T-helper 2 cell treated with Interferon-gamma antibody and Interleukin-4, amounts not matched to agents 5 μg/mL and 100 μg/mL, for 36 hours (primary cell): ENCODE measurements at regions not wholly inside any gene's neighbourhood (a gene's known extent, or its start where the extent isn't known, plus 50 kb on each side); places are given as distances from the start of the nearest gene placed in this dataset.

Experiments
- DNase-seq: peaks from one replicate; pipeline ENCODE4 v3.0.0; 2021; ENCODE audit warnings: low spot score
- H3K27ac Mint-ChIP-seq: one replicate; pipeline ENCODE4 v1.8.0; 2021; ENCODE audit warnings: mild to moderate bottlenecking, mixed read lengths
- H3K27me3 Mint-ChIP-seq: one replicate; pipeline ENCODE4 v1.8.0; 2021; ENCODE audit warnings: low read depth, mixed read lengths
- H3K36me3 Mint-ChIP-seq: one replicate; pipeline ENCODE4 v1.8.0; 2021; ENCODE audit warnings: low read depth, mixed read lengths
- H3K4me1 Mint-ChIP-seq: one replicate; pipeline ENCODE4 v1.8.0; 2021; ENCODE audit warnings: low read depth, mixed read lengths
- H3K4me3 Mint-ChIP-seq: one replicate; pipeline ENCODE4 v1.8.0; 2022; ENCODE audit warnings: mild to moderate bottlenecking, moderate library complexity, mixed read lengths
- H3K9me3 Mint-ChIP-seq: one replicate; pipeline ENCODE4 v1.8.0; 2021; ENCODE audit warnings: mixed read lengths

DNA sequence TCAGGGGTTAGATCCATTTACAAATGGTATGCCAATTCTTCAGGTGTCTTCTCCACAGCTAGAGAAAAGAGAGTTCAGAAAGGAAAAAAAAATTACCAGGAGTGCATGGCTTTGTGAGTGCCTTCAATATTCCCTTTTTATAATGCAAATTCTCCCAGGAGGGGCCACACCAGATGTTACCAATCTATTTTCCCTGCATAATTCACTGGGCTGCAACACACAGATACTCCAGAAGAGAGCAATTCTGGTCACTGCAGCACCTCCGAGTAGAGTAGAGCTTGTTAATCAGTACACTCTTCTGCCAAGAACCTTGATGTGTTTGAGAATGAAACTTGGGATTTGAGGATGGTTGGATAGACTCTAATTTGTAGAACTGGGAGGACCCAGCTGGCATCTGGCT, 80.7 kb upstream of the SPRED1 start:
- H3K9me3 Mint-ChIP-seq = no peaks in the 10 kb centered on the region
- H3K4me1 Mint-ChIP-seq = no peaks in the 10 kb centered on the region
- H3K36me3 Mint-ChIP-seq = no peaks in the 10 kb centered on the region
- no peak for DNase-seq
- H3K4me3 Mint-ChIP-seq = no peak overlapping the region
- peaks cover 2% of the 10 kb centered on the region for H3K27me3 Mint-ChIP-seq
- no peak overlapping the region for H3K27ac Mint-ChIP-seq

DNA sequence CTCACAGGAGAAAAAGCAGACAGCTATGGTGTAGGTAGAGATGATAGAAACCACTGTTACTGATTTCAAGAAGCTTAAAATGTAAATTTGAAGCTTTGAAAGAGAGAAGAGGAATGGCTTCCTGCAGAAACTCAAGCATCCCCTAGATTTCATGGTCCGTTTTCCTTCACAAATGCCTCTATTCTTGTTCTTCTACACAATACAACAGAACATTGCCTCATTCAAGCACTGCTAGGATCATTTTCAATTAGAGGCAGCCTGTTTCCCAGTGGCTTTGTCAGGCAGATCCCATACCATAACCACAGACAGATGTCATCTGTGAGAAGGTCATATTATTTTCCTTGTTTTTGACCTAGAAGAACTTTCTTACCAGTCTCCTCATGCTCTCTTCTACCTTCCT, 77.9 kb upstream of the SPRED1 start:
- no peaks in the 10 kb centered on the region for H3K36me3 Mint-ChIP-seq
- H3K4me3 Mint-ChIP-seq = no peak overlapping the region
- H3K4me1 Mint-ChIP-seq = no peaks in the 10 kb centered on the region
- no peak overlapping the region for H3K27ac Mint-ChIP-seq
- DNase-seq = no peak
- H3K9me3 Mint-ChIP-seq = no peaks in the 10 kb centered on the region
- H3K27me3 Mint-ChIP-seq = peaks cover 2% of the 10 kb centered on the region

DNA sequence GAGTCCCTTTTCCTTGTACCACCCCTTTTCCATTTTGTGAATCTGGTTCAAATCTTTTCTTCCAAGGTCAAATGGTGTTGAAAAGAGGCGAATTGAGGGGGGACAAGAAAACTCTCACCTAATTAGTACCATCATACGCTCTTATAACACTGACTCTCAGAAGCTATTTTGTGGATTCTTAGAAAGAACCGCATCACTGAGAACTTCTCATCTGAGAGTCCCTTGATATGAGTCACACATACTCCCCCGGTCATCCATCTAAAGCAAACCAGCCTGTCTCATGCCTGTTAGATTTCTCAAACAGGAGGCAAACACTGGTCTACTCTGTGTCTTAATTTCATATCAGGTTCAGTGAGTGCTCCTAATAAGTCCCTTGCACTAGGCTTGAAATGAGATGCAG, 76.5 kb upstream of the SPRED1 start:
- Mint-ChIP-seq H3K4me1 (no peaks in the 10 kb centered on the region), H3K9me3 (no peaks in the 10 kb centered on the region), H3K4me3 (no peak overlapping the region), H3K36me3 (no peaks in the 10 kb centered on the region), H3K27ac (no peak overlapping the region), H3K27me3 (peaks cover 2% of the 10 kb centered on the region)
- no peak for DNase-seq

DNA sequence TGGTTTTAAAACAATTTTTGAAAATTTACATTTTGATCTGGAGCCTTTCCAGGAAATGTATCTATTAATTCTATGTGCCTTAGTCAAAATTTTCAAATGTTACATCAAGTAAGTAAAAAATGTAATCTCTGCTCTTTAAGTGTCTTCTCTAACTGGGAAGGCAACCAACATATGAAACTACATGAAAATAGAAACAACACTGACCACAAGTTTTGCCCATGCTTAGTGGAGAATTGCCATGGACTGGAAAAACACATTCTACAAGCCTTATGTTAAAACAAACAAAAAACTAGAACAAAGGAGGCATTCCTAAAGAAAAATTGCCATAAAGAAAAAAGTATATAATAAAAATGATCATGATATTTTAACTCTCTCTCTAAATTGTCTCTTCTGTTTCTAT, 75.9 kb upstream of the SPRED1 start:
- no peak overlapping the region for H3K27ac Mint-ChIP-seq
- DNase-seq = no peak
- peaks cover 2% of the 10 kb centered on the region for H3K27me3 Mint-ChIP-seq
- H3K36me3 Mint-ChIP-seq = no peaks in the 10 kb centered on the region
- no peaks in the 10 kb centered on the region for H3K9me3 Mint-ChIP-seq
- H3K4me3 Mint-ChIP-seq = no peak overlapping the region
- H3K4me1 Mint-ChIP-seq = no peaks in the 10 kb centered on the region

DNA sequence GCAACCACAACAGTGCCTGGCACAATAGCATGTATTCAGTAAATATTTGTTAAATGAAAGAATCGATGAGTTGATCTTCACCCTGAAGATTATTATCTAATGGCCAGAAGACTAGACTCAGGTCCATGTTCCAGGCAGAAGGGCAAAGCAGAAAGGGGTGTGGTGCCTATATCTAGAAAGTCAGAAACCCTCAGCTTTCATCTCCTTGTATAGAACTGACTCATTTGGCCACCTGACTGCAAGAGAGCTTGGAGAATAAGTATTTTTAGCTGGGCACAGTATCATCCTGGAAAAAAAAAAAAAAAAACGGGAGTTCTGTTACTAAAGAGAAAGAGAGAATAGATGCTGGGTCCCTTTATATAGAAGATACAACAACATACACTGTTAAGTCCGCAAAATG, 69.7 kb upstream of the SPRED1 start:
- Mint-ChIP-seq H3K4me3 (no peak overlapping the region), H3K9me3 (no peaks in the 10 kb centered on the region), H3K36me3 (no peaks in the 10 kb centered on the region), H3K27me3 (no peaks in the 10 kb centered on the region), H3K4me1 (no peaks in the 10 kb centered on the region), H3K27ac (no peak overlapping the region)
- no peak for DNase-seq

DNA sequence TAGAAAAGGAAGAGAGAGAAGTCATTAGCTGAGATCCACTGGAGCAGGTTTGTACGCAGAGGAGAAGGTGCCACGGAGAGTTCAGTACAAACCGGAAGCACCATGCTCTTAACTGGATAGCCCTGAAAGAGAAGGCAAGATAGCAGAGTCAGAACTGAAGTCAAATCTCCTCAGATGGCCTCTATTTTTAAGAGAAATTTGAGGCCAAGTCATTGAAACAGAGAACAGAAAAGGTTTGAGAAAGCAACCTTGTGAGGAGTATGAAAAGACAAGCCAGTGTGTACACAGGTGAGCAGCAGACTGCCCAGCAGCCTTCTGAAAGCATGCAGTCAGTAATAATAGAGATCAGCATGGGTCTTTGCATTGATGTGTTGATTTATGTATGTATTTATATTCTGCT, 66.1 kb upstream of the SPRED1 start:
- Mint-ChIP-seq H3K9me3 (no peaks in the 10 kb centered on the region), H3K27ac (no peak overlapping the region), H3K4me3 (no peak overlapping the region), H3K36me3 (no peaks in the 10 kb centered on the region), H3K4me1 (no peaks in the 10 kb centered on the region), H3K27me3 (no peaks in the 10 kb centered on the region)
- DNase-seq = no peak

DNA sequence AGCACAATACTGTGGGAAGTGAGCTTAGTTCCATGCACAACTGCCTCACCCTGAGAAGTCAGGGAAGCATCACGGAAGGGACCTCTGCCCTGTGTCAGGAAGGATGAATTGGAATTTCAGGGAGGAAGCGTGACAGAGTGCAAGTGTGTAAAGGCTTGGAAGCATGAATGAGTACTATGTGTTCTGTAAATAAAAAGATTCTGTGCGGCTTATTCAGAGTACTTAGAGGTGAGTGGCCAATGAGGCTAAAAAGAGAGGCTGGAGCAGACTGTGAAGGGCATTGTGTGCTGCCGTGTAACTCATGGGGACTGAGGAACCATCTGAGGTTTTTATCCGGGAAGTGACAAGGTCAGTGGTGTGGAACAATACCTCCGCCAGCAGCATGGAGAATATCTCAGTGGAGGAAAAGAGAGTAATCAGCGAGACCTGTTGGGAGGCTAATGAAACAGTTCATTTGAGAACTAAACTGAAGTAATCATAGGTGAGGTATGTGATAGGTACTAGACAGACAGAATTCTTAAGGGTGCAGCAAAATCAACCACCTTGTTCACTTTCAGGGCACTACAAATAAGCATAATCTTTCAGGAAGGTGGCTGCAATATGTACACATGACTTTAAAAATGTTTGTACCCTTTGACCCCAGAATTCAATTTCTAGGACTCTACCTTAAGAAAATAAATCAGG, 64.9 kb upstream of the SPRED1 start:
- Mint-ChIP-seq H3K27ac (no peak overlapping the region), H3K36me3 (no peaks in the 10 kb centered on the region), H3K4me3 (no peak overlapping the region), H3K27me3 (no peaks in the 10 kb centered on the region), H3K4me1 (no peaks in the 10 kb centered on the region), H3K9me3 (no peaks in the 10 kb centered on the region)
- no peak for DNase-seq

DNA sequence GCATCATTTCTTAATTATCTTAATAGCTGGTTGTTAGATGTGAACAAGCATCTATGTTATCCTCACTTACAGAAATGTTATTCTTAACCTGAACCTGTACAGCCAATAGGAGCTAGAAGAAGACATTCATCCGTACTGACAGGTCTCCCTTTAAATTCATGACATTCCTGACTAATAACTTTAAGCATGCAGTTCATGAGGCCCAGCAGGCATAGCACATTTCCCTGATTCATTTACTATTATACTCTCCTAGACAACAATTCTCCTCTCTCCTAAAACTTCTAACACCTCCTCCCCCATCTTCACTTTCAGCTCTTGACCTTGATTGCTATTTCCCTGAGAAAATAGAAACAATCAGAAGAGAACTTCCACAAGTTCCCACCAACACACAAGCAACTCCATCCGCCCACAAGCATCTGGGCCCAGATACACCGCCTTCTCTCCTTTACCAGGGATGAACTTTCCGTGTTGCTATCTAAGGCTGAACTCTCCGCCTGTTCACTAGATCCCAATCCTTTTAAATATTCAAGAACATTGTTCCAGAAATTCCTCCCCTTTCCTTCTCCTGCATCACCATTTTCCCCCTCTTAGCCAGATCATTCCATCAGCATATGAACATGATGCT, 62.9 kb upstream of the SPRED1 start:
- no peaks in the 10 kb centered on the region for H3K27me3 Mint-ChIP-seq
- H3K4me3 Mint-ChIP-seq = no peak overlapping the region
- no peaks in the 10 kb centered on the region for H3K9me3 Mint-ChIP-seq
- H3K36me3 Mint-ChIP-seq = no peaks in the 10 kb centered on the region
- H3K4me1 Mint-ChIP-seq = no peaks in the 10 kb centered on the region
- H3K27ac Mint-ChIP-seq = no peak overlapping the region
- no peak for DNase-seq

DNA sequence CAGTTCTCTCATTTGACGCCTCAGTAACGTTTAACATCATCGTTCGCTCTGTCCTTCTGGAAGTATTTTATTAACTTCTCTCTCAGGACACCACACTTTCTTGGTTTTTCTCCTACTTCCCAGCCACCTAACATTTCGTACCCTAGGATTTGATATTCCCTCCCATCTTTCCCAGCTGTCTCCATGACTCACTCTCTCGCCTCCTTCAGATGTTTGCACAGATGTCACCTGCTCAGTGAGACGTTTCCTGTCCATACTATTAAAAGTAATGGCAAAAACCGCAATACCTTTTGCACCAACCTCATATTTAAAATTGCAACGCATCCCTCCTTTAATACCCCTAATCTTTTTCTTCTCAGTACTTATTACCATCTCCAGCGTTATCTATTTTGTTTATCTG, 62.1 kb upstream of the SPRED1 start:
- no peak overlapping the region for H3K27ac Mint-ChIP-seq
- no peaks in the 10 kb centered on the region for H3K36me3 Mint-ChIP-seq
- H3K9me3 Mint-ChIP-seq = no peaks in the 10 kb centered on the region
- DNase-seq = no peak
- H3K4me3 Mint-ChIP-seq = no peak overlapping the region
- no peaks in the 10 kb centered on the region for H3K4me1 Mint-ChIP-seq
- peaks cover 1% of the 10 kb centered on the region for H3K27me3 Mint-ChIP-seq

DNA sequence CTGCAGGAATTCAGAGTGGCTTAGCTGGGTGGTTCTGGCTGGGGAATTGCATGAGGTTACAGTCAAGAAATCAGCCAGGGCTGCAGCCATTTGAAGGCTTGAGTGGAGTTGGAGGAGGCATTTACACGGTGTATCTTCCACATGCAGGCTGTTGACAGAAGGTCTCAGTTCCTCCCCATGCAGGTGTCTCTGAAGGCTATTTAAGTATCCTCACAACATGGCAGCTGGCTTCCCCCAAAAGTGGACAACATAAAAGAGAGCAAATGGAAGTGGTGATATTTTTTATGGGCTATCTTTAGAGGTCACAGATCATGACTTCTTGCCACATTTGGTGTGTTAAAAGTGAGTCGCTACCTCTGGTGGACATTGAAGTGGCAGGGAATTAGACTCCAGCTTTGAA, 60.1 kb upstream of the SPRED1 start:
- H3K27me3 Mint-ChIP-seq = peaks cover 5% of the 10 kb centered on the region
- no peak overlapping the region for H3K27ac Mint-ChIP-seq
- DNase-seq = no peak
- H3K9me3 Mint-ChIP-seq = no peaks in the 10 kb centered on the region
- H3K4me1 Mint-ChIP-seq = no peaks in the 10 kb centered on the region
- no peaks in the 10 kb centered on the region for H3K36me3 Mint-ChIP-seq
- no peak overlapping the region for H3K4me3 Mint-ChIP-seq

DNA sequence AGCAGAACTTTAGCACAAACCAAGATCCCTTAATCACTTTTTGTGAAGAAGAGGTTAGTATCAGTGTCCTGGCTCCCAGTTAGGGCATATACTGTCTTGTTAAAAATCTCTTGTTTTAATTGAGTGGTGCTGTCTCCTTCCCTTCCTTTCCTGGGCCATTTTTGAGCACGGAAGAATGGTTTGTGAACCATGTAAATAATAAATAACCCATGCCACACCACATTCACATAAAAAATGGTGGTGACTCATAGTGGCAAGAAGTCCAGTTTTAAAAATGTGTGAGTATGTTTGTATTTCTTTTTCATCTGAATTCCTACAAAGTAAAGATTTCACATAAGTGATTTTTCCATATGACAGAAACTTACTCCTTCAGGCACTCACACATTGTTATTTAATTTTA, 59.1 kb upstream of the SPRED1 start:
- Mint-ChIP-seq H3K9me3 (no peaks in the 10 kb centered on the region), H3K4me3 (no peak overlapping the region), H3K4me1 (no peaks in the 10 kb centered on the region), H3K36me3 (no peaks in the 10 kb centered on the region), H3K27ac (no peak overlapping the region), H3K27me3 (peaks cover 5% of the 10 kb centered on the region)
- DNase-seq = no peak

DNA sequence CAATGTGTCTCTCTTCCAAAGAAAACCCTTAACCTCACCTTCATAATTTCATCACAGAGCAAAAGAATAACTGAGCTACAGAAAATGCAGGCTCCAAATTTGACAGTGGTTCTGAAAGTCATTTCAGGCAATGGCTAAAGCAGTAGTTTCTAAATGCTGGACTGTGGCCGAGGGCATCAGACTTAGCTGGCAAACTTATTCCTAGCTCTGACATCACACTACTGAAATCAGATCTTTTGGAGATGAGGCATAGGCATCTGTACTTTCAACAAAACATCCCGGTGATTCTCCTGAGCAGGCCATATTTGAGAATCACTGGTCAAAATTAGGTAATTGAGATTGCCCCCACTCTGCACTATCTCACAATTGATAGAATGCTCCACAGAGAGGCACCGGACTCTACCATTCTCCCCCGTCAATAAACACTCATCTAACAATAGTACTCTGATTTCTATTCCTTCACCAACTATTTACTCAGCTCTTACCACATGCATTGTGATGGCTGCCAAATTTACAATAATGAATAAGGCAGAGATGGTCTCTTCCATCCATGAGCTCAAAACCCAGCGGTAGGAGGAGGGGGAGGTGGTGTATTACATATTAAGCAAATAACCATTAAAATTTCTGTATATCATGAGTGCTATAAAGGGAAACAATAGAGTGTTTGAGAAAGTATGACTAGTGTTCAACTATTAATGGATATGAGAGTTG, 57.3 kb upstream of the SPRED1 start:
- H3K36me3 Mint-ChIP-seq = no peaks in the 10 kb centered on the region
- H3K4me3 Mint-ChIP-seq = no peak overlapping the region
- H3K4me1 Mint-ChIP-seq = no peaks in the 10 kb centered on the region
- no peak overlapping the region for H3K27ac Mint-ChIP-seq
- no peak for DNase-seq
- no peaks in the 10 kb centered on the region for H3K9me3 Mint-ChIP-seq
- H3K27me3 Mint-ChIP-seq = peaks cover 5% of the 10 kb centered on the region

DNA sequence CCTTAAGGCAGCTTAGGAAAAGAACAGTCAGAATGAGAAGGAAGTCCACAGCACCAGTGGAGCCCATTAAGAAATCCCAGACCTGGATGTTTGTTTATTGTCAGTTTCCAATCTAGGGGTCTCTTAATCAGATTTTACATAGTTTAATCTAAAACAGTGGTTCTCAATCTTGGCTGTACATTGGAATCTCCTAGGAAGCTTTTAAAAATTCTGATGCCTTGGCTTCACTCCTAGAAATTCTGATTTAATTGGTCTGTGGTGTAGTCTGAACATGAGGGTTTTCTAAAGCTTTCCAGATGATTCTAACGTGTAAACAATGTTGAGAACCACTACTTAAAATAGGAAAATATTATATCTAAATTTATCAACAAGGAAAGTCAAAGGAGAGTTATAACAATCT, 56.6 kb upstream of the SPRED1 start:
- DNase-seq = no peak
- no peak overlapping the region for H3K27ac Mint-ChIP-seq
- peaks cover 5% of the 10 kb centered on the region for H3K27me3 Mint-ChIP-seq
- H3K4me3 Mint-ChIP-seq = no peak overlapping the region
- H3K9me3 Mint-ChIP-seq = no peaks in the 10 kb centered on the region
- H3K4me1 Mint-ChIP-seq = no peaks in the 10 kb centered on the region
- no peaks in the 10 kb centered on the region for H3K36me3 Mint-ChIP-seq

DNA sequence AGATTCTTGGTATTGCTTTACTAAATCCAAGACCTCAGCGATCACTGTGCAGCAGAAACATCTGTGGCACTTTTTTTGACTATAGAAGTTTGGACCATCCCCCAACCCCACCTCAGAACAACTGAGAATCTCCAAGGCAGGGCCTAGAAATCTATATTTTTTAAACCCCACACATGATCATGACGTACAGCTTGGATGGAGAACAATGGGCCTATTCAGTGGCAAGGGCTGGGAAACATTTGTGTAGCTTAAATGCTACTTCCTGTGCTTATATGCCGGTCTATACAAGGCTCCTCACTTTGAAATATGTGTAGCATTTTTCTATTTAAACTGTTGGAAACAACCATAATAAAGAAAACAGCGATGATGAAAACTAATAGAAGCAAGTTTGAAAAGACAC, 55.1 kb upstream of the SPRED1 start:
- Mint-ChIP-seq H3K27me3 (peaks cover 5% of the 10 kb centered on the region), H3K4me3 (no peak overlapping the region), H3K27ac (no peak overlapping the region), H3K36me3 (no peaks in the 10 kb centered on the region), H3K4me1 (no peaks in the 10 kb centered on the region), H3K9me3 (no peaks in the 10 kb centered on the region)
- DNase-seq = no peak
